ENCODE measurements at regions not wholly inside any gene's neighbourhood (a gene's known extent, or its start where the extent isn't known, plus 50 kb on each side); places are given as distances from the start of the nearest gene placed in this dataset.

GRCh38 chr14:46147024-46147423 is 504.6 kb downstream of the RPL10L start:
- Histone ChIP-seq H3K9ac (ENCODE audit: low read length) (no peak overlapping the region), H3K27ac (ENCODE audit: low read depth, low read length) (no peak overlapping the region), H3K4me1 (ENCODE audit: control insufficient read depth in 1 of 2, insufficient read depth in 2 of 2, low read length in 2 of 2) (no peaks in the 10 kb centered on the region), H3K27me3 (ENCODE audit: insufficient read depth, low read length) (no peaks in the 10 kb centered on the region), H3K9me2 (ENCODE audit: insufficient read depth) (no peaks in the 10 kb centered on the region), H3K9me3 (ENCODE audit: control insufficient read depth in 1 of 2, insufficient read depth in 1 of 2, low read depth in 1 of 2, low read length in 2 of 2) (no peaks in the 10 kb centered on the region), H2AFZ (ENCODE audit: low read depth, low read length, poor library complexity, severe bottlenecking) (no peak overlapping the region), H3K4me3 (replicated peaks in 1 of 2; ENCODE audit: low read depth in 1 of 2, low read length in 2 of 2) (no peak overlapping the region), H3K4me2 (ENCODE audit: low read length) (no peak overlapping the region), H3K79me2 (ENCODE audit: insufficient read depth, low read length) (no peaks in the 10 kb centered on the region), H3K36me3 (ENCODE audit: control insufficient read depth in 1 of 2, insufficient read depth in 2 of 2, low read length in 2 of 2) (no peaks in the 10 kb centered on the region), H4K20me1 (ENCODE audit: insufficient read depth) (no peaks in the 10 kb centered on the region)
- intact Hi-C loops (cut with micrococcal nuclease): no loop called here
- no TSS peak for BruUV-seq (replicated peaks)
- ATAC-seq (no peak), DNase-seq (ENCODE audit: low read depth, low spot score) (no peak)
- POLR2A ChIA-PET: no interaction called here
- TF ChIP-seq EZH2 (IDR thresholded peaks at IDR 0.05) (no peak), ELF1 (IDR thresholded peaks at IDR 0.05; ENCODE audit: borderline replicate concordance, low read depth) (no peak), EZH2phosphoT487 (IDR thresholded peaks at IDR 0.05; ENCODE audit: borderline replicate concordance) (no peak), SIN3A (IDR thresholded peaks at IDR 0.05; ENCODE audit: low read depth) (no peak), POLR2AphosphoS5 (IDR thresholded peaks at IDR 0.05; ENCODE audit: low read depth, low read length) (no peak), POLR2A (IDR thresholded peaks at IDR 0.05; ENCODE audit: borderline replicate concordance, extremely low read depth, insufficient read depth, insufficient read length) (no peak), EGR1 (IDR thresholded peaks at IDR 0.05; ENCODE audit: low read depth) (no peak)
- TF ChIP-seq, protein P1, sequence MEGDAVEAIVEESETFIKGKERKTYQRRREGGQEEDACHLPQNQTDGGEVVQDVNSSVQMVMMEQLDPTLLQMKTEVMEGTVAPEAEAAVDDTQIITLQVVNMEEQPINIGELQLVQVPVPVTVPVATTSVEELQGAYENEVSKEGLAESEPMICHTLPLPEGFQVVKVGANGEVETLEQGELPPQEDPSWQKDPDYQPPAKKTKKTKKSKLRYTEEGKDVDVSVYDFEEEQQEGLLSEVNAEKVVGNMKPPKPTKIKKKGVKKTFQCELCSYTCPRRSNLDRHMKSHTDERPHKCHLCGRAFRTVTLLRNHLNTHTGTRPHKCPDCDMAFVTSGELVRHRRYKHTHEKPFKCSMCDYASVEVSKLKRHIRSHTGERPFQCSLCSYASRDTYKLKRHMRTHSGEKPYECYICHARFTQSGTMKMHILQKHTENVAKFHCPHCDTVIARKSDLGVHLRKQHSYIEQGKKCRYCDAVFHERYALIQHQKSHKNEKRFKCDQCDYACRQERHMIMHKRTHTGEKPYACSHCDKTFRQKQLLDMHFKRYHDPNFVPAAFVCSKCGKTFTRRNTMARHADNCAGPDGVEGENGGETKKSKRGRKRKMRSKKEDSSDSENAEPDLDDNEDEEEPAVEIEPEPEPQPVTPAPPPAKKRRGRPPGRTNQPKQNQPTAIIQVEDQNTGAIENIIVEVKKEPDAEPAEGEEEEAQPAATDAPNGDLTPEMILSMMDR (IDR thresholded peaks at IDR 0.05 in 2 of 3, conservative IDR thresholded peaks at IDR 0.05 in 1 of 3; ENCODE audit: borderline replicate concordance in 1 of 3, insufficient read depth in 1 of 3, low read depth in 2 of 3, low read length in 2 of 3): no peak
- CTCF ChIA-PET: no interaction called here
- RAD21 ChIA-PET (ENCODE audit: low non-redundant PET in 1 of 2, low total read pairs in 2 of 2, uncharacterized antibody in 2 of 2, unreplicated experiment in 2 of 2): no interaction called here

DNA sequence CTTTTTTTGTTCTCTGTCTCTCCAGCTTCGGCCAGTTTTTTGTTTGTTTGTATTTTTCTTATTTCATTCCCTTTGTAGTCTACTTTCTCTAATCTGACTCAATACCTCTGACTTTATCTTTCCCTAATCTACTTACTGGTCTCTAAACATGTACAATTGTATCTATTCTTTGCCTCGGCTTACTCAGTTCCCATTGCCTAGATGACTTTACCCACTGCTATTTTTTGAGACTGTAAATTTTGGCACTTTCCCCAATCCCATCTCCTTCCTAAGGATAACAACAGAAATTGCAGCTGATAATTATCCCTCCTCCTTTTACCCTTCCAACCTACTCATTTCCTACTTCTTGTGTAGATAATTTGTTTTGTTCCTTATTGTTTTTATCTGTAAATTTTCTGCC is 511.1 kb downstream of the RPL10L start:
- ChIA-PET POLR2A (no interaction called here), RAD21 (ENCODE audit: low non-redundant PET in 1 of 2, low total read pairs in 2 of 2, uncharacterized antibody in 2 of 2, unreplicated experiment in 2 of 2) (no interaction called here), CTCF (no interaction called here)
- H4K20me1 ChIP-seq (ENCODE audit: insufficient read depth): no peaks in the 10 kb centered on the region
- ATAC-seq (no peak), DNase-seq (ENCODE audit: low read depth, low spot score) (no peak)
- intact Hi-C loops (cut with micrococcal nuclease): no loop called here
- H3K79me2 ChIP-seq (ENCODE audit: insufficient read depth, low read length): no peaks in the 10 kb centered on the region
- no peak overlapping the region for H2AFZ ChIP-seq (ENCODE audit: low read depth, low read length, poor library complexity, severe bottlenecking)
- no peaks in the 10 kb centered on the region for H3K4me1 ChIP-seq (ENCODE audit: control insufficient read depth in 1 of 2, insufficient read depth in 2 of 2, low read length in 2 of 2)
- no peak overlapping the region for H3K9ac ChIP-seq (ENCODE audit: low read length)
- TF ChIP-seq TCF7L2 (IDR thresholded peaks at IDR 0.05; ENCODE audit: borderline replicate concordance, extremely low read depth, insufficient read depth, insufficient read length) (no peak), ELF1 (IDR thresholded peaks at IDR 0.05; ENCODE audit: borderline replicate concordance, low read depth) (no peak)
- no peak overlapping the region for H3K27ac ChIP-seq (ENCODE audit: low read depth, low read length)
- H3K27me3 ChIP-seq (ENCODE audit: insufficient read depth, low read length): no peaks in the 10 kb centered on the region
- no peak overlapping the region for H3K4me2 ChIP-seq (ENCODE audit: low read length)
- H3K36me3 ChIP-seq (ENCODE audit: control insufficient read depth in 1 of 2, insufficient read depth in 2 of 2, low read length in 2 of 2): no peaks in the 10 kb centered on the region
- H3K9me3 ChIP-seq (ENCODE audit: control insufficient read depth in 1 of 2, insufficient read depth in 1 of 2, low read depth in 1 of 2, low read length in 2 of 2): no peaks in the 10 kb centered on the region
- BruUV-seq (replicated peaks): no TSS peak
- H3K4me3 ChIP-seq (replicated peaks in 1 of 2; ENCODE audit: low read depth in 1 of 2, low read length in 2 of 2): no peak overlapping the region
- no peaks in the 10 kb centered on the region for H3K9me2 ChIP-seq (ENCODE audit: insufficient read depth)
